Urinary bladder (tissue), 3 donors: ENCODE measurements at regions not wholly inside any gene's neighbourhood (a gene's known extent, or its start where the extent isn't known, plus 50 kb on each side); places are given as distances from the start of the nearest gene placed in this dataset.
A peak's percentile ranks its signal among the peaks of the same experiment; 100 is the strongest.

ENCODE experiments used
- DNase-seq: peaks from one replicate; pipeline ENCODE4 v3.0.0-alpha.2; 2015; ENCODE audit errors: extremely low spot score
- H3K27ac ChIP-seq: one replicate; pipeline ENCODE4 v1.5.1; 2013; ENCODE audit warnings: low read depth, mild to moderate bottlenecking, moderate library complexity
- H3K36me3 ChIP-seq: one replicate; pipeline ENCODE4 v1.6.1; 2013; ENCODE audit warnings: mild to moderate bottlenecking, moderate library complexity; ENCODE audit not compliant: insufficient read depth
- H3K4me1 ChIP-seq: one replicate; pipeline ENCODE4 v1.6.1; 2013; ENCODE audit warnings: mild to moderate bottlenecking, moderate library complexity; ENCODE audit not compliant: insufficient read depth
- H3K4me3 ChIP-seq: one replicate; pipeline ENCODE4 v1.5.1; 2013; ENCODE audit warnings: low read depth, low read length
- WGBS: extraction: QIAGEN DNeasy Blood & Tissue Kit; methylation state at CpG from one replicate; pipeline ENCODE4 v1.1.7; 2013; 5-methylcytosine and 5-hydroxymethylcytosine counted together
- donor health status: healthy with polysubstance abuse.
- donor health status: healthy.

DNA sequence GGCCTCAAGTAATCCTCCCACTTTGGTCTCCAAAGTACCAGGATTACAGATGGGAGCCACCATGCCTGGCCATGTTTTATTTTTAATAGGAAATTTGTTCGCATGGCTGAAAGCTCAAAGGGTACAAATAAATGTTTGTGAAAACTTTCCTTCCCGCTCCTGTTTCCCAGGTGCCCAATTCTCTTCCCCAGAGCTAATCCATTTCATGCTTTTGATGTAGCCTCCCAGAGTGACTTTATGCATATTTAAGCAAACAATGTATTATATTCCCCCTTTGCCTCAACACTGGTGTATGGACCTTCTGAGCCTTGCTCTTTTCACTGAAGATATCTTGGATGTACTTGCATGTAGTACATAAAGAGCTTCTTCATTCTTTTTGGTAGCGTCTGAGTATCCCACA lies 52.5 kb upstream of the ITSN2 start:
- Histone ChIP-seq H3K27ac (no peak overlapping the region), H3K36me3 (no peaks in the 10 kb centered on the region), H3K4me3 (no peak overlapping the region), H3K4me1 (no peaks in the 10 kb centered on the region)
- DNase-seq = no peak
- WGBS = 92% methylated on average over 3 of the region's 3 CpGs

DNA sequence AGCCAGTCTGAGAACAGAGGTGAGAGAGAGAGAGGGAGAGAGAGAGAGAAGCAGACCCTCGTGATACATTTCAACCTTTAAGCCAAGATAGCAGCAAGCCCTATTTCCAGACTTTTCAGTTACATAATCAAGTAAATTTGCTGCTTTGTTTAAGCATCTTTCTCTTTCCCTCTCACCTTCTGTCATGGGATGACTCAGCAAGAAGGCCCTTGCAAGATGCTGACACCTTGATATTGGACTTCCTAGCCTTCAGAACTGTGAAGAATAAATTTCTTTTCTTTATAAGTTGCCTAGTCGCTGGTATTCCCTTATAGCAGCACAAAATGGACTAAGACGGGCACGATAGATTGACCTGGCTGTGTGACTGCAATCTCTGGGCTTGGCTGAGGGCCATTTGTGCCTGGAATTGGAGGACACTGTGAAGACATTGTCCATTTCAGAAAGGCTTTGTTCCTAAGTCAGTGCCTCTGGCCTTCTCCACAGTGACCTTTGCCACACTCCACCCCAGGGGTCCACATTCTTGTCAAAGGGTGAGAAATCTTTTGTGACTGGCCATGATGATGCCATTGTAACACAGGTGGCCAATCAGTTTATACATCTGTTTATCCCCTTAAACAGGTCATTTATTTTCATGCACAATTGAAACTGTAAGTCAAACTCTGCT lies 51.3 kb upstream of the ITSN2 start:
- no peak overlapping the region for H3K4me3 ChIP-seq
- no peak for DNase-seq
- no peak overlapping the region for H3K27ac ChIP-seq
- H3K4me1 ChIP-seq = no peaks in the 10 kb centered on the region
- H3K36me3 ChIP-seq = no peaks in the 10 kb centered on the region
- 90% methylated on average over 4 of the region's 4 CpGs for WGBS

DNA sequence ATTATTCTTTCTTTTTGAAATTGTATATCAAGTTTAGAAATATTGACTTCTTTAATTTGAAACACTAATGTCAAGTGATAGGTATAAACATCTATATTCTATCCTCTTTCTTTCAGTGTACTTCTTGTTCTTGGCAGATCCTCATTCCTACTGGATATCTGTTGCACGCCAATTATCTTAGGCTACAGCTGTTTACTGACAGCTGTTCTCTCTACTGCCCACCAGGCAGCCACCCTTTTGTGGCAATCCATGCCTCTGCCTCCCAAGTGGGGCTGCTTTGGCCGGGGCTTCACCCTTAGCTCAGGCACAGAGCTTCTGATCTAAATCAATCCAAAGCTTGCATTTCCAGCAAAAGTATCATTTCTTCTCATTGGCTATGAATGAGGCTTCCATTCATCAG lies 50.6 kb upstream of the ITSN2 start:
- no peaks in the 10 kb centered on the region for H3K36me3 ChIP-seq
- no peaks in the 10 kb centered on the region for H3K4me1 ChIP-seq
- no peak overlapping the region for H3K27ac ChIP-seq
- 90% methylated on average over 2 of the region's 2 CpGs for WGBS
- no peak for DNase-seq
- H3K4me3 ChIP-seq = no peak overlapping the region

DNA sequence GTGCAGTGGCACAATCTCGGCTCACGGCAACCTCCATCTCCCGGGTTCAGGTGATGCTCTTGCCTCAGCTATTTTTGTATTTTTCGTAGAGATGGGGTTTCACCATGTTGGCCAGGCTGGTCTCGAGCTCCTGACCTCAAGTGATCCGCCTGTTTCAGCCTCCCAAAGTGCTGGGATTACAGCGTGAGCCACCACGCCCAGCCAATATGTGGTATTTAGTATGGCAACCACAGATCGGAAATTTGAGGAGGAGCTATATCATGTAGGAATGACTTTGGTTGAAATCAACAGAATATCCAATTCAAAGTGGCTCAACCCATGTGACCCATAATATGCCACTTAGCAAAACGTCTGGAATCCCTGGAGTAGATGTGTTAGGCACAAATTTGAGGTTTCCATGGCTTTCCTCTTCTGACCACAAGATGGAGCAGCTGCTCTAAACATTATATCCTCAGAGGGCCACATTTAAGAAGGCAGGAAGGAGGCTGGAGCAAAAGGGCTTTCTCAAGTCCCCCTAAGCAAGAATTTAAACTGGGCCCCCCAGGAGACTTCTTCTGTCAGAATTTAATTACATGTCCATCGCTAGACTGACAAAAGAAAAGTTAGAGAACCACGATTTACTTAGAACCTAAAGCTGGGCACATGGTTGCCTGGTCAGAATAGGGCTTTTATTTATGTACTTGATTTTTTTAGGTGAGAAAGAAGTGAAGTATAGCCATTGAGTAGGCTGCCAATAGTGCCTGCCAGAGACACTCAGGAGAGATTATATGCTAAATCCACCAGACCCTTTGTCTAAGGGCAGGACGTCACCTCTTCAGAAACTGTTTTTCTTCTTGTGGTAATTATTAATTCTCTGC lies 49.6 kb upstream of the ITSN2 start:
- 54% methylated on average over 13 of the region's 13 CpGs for WGBS

More for the DNA sequence above, 49.6 kb upstream of the ITSN2 start:
- Histone ChIP-seq H3K36me3 (no peaks in the 10 kb centered on the region), H3K4me1 (no peaks in the 10 kb centered on the region), H3K27ac (no peak overlapping the region), H3K4me3 (no peak overlapping the region)
- DNase-seq = peak; percentile 62
